HFFc6 (cell line): ENCODE measurements at regions not wholly inside any gene's neighbourhood (a gene's known extent, or its start where the extent isn't known, plus 50 kb on each side); places are given as distances from the start of the nearest gene placed in this dataset.

Source experiments
- DNase-seq: peaks from one replicate; pipeline ENCODE4 v3.0.0-alpha.2; 2018
- H3K27ac Mint-ChIP-seq: 2 replicates; pipeline ENCODE4 v1.8.0; 2020; ENCODE audit warnings: mild to moderate bottlenecking, mixed read lengths
- H3K27me3 Mint-ChIP-seq: 2 replicates; pipeline ENCODE4 v1.8.0; 2021; ENCODE audit warnings: mild to moderate bottlenecking, moderate library complexity, mixed read lengths; ENCODE audit not compliant: insufficient read depth
- H3K36me3 Mint-ChIP-seq: 2 replicates; pipeline ENCODE4 v1.8.0; 2021; ENCODE audit warnings: low read depth, mixed read lengths
- H3K4me1 Mint-ChIP-seq: 2 replicates; pipeline ENCODE4 v1.8.0; 2020; ENCODE audit warnings: low read depth, mixed read lengths
- H3K4me3 Mint-ChIP-seq: 2 replicates; pipeline ENCODE4 v1.8.0; 2020; ENCODE audit warnings: mild to moderate bottlenecking, moderate library complexity, mixed read lengths
- H3K9me3 Mint-ChIP-seq: 2 replicates; pipeline ENCODE4 v1.8.0; 2020; ENCODE audit warnings: mild to moderate bottlenecking, mixed read lengths
- CTCF ChIP-seq: fragments of 200-600 bp; sonication (generic); IDR thresholded peaks from 2 replicates; pipeline ENCODE4 v1.5.0; 2021; ENCODE audit warnings: antibody characterized with exemption, mild to moderate bottlenecking

GRCh38 chrX:10851809-10852208 is 231.4 kb upstream of the MID1 start:
- H3K27me3 Mint-ChIP-seq: no peaks in the 10 kb centered on the region

GRCh38 chrX:10854594-10854993 is 234.2 kb upstream of the MID1 start:
- H3K4me1 Mint-ChIP-seq: no peaks in the 10 kb centered on the region
- H3K27me3 Mint-ChIP-seq: no peaks in the 10 kb centered on the region
- DNase-seq: no peak
- no peak overlapping the region for H3K27ac Mint-ChIP-seq
- no peak overlapping the region for H3K4me3 Mint-ChIP-seq
- no peaks in the 10 kb centered on the region for H3K36me3 Mint-ChIP-seq
- TF ChIP-seq CTCF: no peak
- no peaks in the 10 kb centered on the region for H3K9me3 Mint-ChIP-seq

More at GRCh38 chrX:10851809-10852208, 231.4 kb upstream of the MID1 start:
- Mint-ChIP-seq H3K4me1 (peaks cover 9% of the 10 kb centered on the region), H3K4me3 (no peak overlapping the region), H3K9me3 (no peaks in the 10 kb centered on the region), H3K36me3 (no peaks in the 10 kb centered on the region), H3K27ac (no peak overlapping the region)
- DNase-seq: no peak
- no peak for TF ChIP-seq CTCF

GRCh38 chrX:10855845-10856244 is 235.5 kb upstream of the MID1 start:
- H3K36me3 Mint-ChIP-seq: no peaks in the 10 kb centered on the region
- no peak for TF ChIP-seq CTCF
- H3K27ac Mint-ChIP-seq: no peak overlapping the region
- H3K4me3 Mint-ChIP-seq: no peak overlapping the region
- H3K27me3 Mint-ChIP-seq: no peaks in the 10 kb centered on the region
- no peak for DNase-seq
- no peaks in the 10 kb centered on the region for H3K9me3 Mint-ChIP-seq
- H3K4me1 Mint-ChIP-seq: no peaks in the 10 kb centered on the region

GRCh38 chrX:10856797-10857196 is 236.4 kb upstream of the MID1 start:
- Mint-ChIP-seq H3K9me3 (no peaks in the 10 kb centered on the region), H3K4me1 (no peaks in the 10 kb centered on the region), H3K36me3 (no peaks in the 10 kb centered on the region), H3K27me3 (no peaks in the 10 kb centered on the region), H3K27ac (no peak overlapping the region), H3K4me3 (no peak overlapping the region)
- no peak for DNase-seq
- no peak for TF ChIP-seq CTCF

GRCh38 chrX:10859353-10859752 is 239.0 kb upstream of the MID1 start:
- Mint-ChIP-seq H3K36me3 (no peaks in the 10 kb centered on the region), H3K9me3 (no peaks in the 10 kb centered on the region), H3K4me3 (no peak overlapping the region), H3K27me3 (no peaks in the 10 kb centered on the region), H3K27ac (no peak overlapping the region), H3K4me1 (no peaks in the 10 kb centered on the region)
- no peak for TF ChIP-seq CTCF
- DNase-seq: no peak

GRCh38 chrX:10875995-10876394 is 235.1 kb upstream of the HCCS start:
- H3K4me3 Mint-ChIP-seq: no peak overlapping the region
- no peak for DNase-seq

More at GRCh38 chrX:10875995-10876394, 235.1 kb upstream of the HCCS start:
- Mint-ChIP-seq H3K27me3 (no peaks in the 10 kb centered on the region; the same call in 1 of the 2 replicates), H3K9me3 (no peaks in the 10 kb centered on the region; the same call in 1 of the 2 replicates), H3K4me1 (no peaks in the 10 kb centered on the region), H3K36me3 (no peaks in the 10 kb centered on the region), H3K27ac (no peak overlapping the region)
- TF ChIP-seq CTCF: no peak
